BE2C (cell line): ENCODE measurements at regions not wholly inside any gene's neighbourhood (a gene's known extent, or its start where the extent isn't known, plus 50 kb on each side); places are given as distances from the start of the nearest gene placed in this dataset.

ENCODE experiments used
- DNase-seq: peaks from one replicate; pipeline ENCODE4 v3.0.0-alpha.2; 2020
- H3K27me3 ChIP-seq: fragments of 250-450 bp; sonication (Bioruptor Pico); 2 replicates; pipeline ENCODE4 v1.5.1; 2020; ENCODE audit warnings: mild to moderate bottlenecking
- H3K36me3 ChIP-seq: fragments of 250-450 bp; sonication (Bioruptor Pico); 2 replicates; pipeline ENCODE4 v1.5.1; 2020; ENCODE audit warnings: mild to moderate bottlenecking
- H3K4me1 ChIP-seq: fragments of 250-450 bp; sonication (Bioruptor Pico); 2 replicates; pipeline ENCODE4 v1.5.1; 2020
- H3K4me3 ChIP-seq: 2 replicates; pipeline ENCODE4 v1.5.1; 2011; ENCODE audit warnings: low read depth, low read length
- H3K9me3 ChIP-seq: fragments of 250-450 bp; sonication (Bioruptor Pico); 2 replicates; pipeline ENCODE4 v1.5.1; 2020
- CTCF ChIP-seq: IDR thresholded peaks from 2 replicates; pipeline ENCODE4 v1.5.1; 2012; ENCODE audit warnings: mild to moderate bottlenecking, low read depth, low read length

- TF ChIP-seq CTCF = no peak
- DNase-seq = no peak
- Histone ChIP-seq H3K9me3 (no peaks in the 10 kb centered on the region), H3K4me1 (no peaks in the 10 kb centered on the region), H3K36me3 (no peaks in the 10 kb centered on the region), H3K27me3 (no peaks in the 10 kb centered on the region), H3K4me3 (no peak overlapping the region)
Measured at GRCh38 chr2:100736121-100736915, 83.6 kb upstream of the NPAS2 start.

GRCh38 chr2:100739735-100740432, 80.1 kb upstream of the NPAS2 start:
- H3K27me3 ChIP-seq = no peaks in the 10 kb centered on the region
- DNase-seq = peak; percentile 6

GRCh38 chr2:100741880-100742276, 78.1 kb upstream of the NPAS2 start:
- Histone ChIP-seq H3K36me3 (no peaks in the 10 kb centered on the region), H3K4me1 (no peaks in the 10 kb centered on the region), H3K27me3 (no peaks in the 10 kb centered on the region), H3K9me3 (no peaks in the 10 kb centered on the region), H3K4me3 (no peak overlapping the region)
- no peak for TF ChIP-seq CTCF
- no peak for DNase-seq

More at GRCh38 chr2:100739735-100740432, 80.1 kb upstream of the NPAS2 start:
- Histone ChIP-seq H3K4me3 (no peak overlapping the region), H3K36me3 (no peaks in the 10 kb centered on the region), H3K4me1 (no peaks in the 10 kb centered on the region), H3K9me3 (no peaks in the 10 kb centered on the region)
- TF ChIP-seq CTCF = no peak

GRCh38 chr2:100742277-100743254, 77.4 kb upstream of the NPAS2 start:
- no peak overlapping the region for H3K4me3 ChIP-seq

GRCh38 chr2:100743741-100744140, 76.2 kb upstream of the NPAS2 start:
- H3K9me3 ChIP-seq = no peaks in the 10 kb centered on the region
- H3K4me1 ChIP-seq = no peaks in the 10 kb centered on the region
- no peak for TF ChIP-seq CTCF
- no peak for DNase-seq
- no peaks in the 10 kb centered on the region for H3K27me3 ChIP-seq
- no peaks in the 10 kb centered on the region for H3K36me3 ChIP-seq
- H3K4me3 ChIP-seq = no peak overlapping the region

More at GRCh38 chr2:100742277-100743254, 77.4 kb upstream of the NPAS2 start:
- no peaks in the 10 kb centered on the region for H3K36me3 ChIP-seq
- no peak for DNase-seq
- TF ChIP-seq CTCF = no peak
- H3K4me1 ChIP-seq = no peaks in the 10 kb centered on the region
- no peaks in the 10 kb centered on the region for H3K27me3 ChIP-seq
- H3K9me3 ChIP-seq = no peaks in the 10 kb centered on the region
